ENCODE measurements at regions not wholly inside any gene's neighbourhood (a gene's known extent, or its start where the extent isn't known, plus 50 kb on each side); places are given as distances from the start of the nearest gene placed in this dataset.

GRCh38 chr22:49482811-49483210 lies 344.9 kb downstream of the BRD1 start:
- TF ChIP-seq EP300 (IDR thresholded peaks at IDR 0.05) (no peak), CTCF (IDR thresholded peaks at IDR 0.05) (no peak)

Data from tibial nerve (tissue), 4 donors.